Osteoblast (primary cell): ENCODE measurements at regions not wholly inside any gene's neighbourhood (a gene's known extent, or its start where the extent isn't known, plus 50 kb on each side); places are given as distances from the start of the nearest gene placed in this dataset.

ENCODE experiments used
- DNase-seq: peaks from one replicate; pipeline ENCODE4 v3.0.0; 2011; ENCODE audit warnings: low spot score, mixed read lengths; ENCODE audit not compliant: insufficient read length; ENCODE audit errors: missing footprints
- H2AFZ ChIP-seq: 2 replicates; pipeline ENCODE4 v1.6.0; 2011; ENCODE audit warnings: mild to moderate bottlenecking, low read length
- H3K27ac ChIP-seq: 2 replicates; pipeline ENCODE4 v1.5.1; 2011; ENCODE audit warnings: mild to moderate bottlenecking, low read depth, low read length, moderate library complexity
- H3K27me3 ChIP-seq: 2 replicates; pipeline ENCODE4 v1.6.0; 2012; ENCODE audit warnings: mild to moderate bottlenecking, control low read depth, inconsistent platforms, low read length, moderate library complexity; ENCODE audit not compliant: insufficient read depth
- H3K36me3 ChIP-seq: 2 replicates; pipeline ENCODE4 v1.5.1; 2011; ENCODE audit warnings: mild to moderate bottlenecking, low read length, control low read depth, moderate library complexity; ENCODE audit not compliant: insufficient read depth
- H3K4me1 ChIP-seq: 2 replicates; pipeline ENCODE4 v1.5.1; 2011; ENCODE audit warnings: mild to moderate bottlenecking, low read length, control low read depth, moderate library complexity; ENCODE audit not compliant: insufficient read depth
- H3K4me2 ChIP-seq: 2 replicates; pipeline ENCODE4 v1.6.0; 2011; ENCODE audit warnings: mild to moderate bottlenecking, low read length; ENCODE audit not compliant: insufficient read depth
- H3K4me3 ChIP-seq: fragments of 200-600 bp; sonication (generic); 3 replicates; pipeline ENCODE4 v1.5.1; 2012; ENCODE audit warnings: mild to moderate bottlenecking, low read length, inconsistent platforms; ENCODE audit not compliant: insufficient read depth
- H3K79me2 ChIP-seq: 2 replicates; pipeline ENCODE4 v1.6.0; 2012; ENCODE audit warnings: mild to moderate bottlenecking, low read length, control low read depth, inconsistent platforms; ENCODE audit not compliant: insufficient read depth
- H3K9me3 ChIP-seq: 2 replicates; pipeline ENCODE4 v1.5.1; 2011; ENCODE audit warnings: low read depth, low read length, control low read depth
- H4K20me1 ChIP-seq: 2 replicates; pipeline ENCODE4 v1.6.0; 2012; ENCODE audit warnings: mild to moderate bottlenecking, low read length, control low read depth; ENCODE audit not compliant: insufficient read depth
- CTCF ChIP-seq: IDR thresholded peaks from 2 replicates; pipeline ENCODE4 v1.5.1; 2011; ENCODE audit warnings: mild to moderate bottlenecking, low read depth, low read length, moderate library complexity; ENCODE audit errors: extremely low read depth

GRCh38 chr12:17079251-17079909 is 473.4 kb upstream of the LMO3 start:
- Histone ChIP-seq H3K27me3 (no peaks in the 10 kb centered on the region), H3K4me2 (no peak overlapping the region), H3K79me2 (no peaks in the 10 kb centered on the region), H3K4me3 (no peak overlapping the region), H3K36me3 (no peaks in the 10 kb centered on the region), H3K9me3 (no peaks in the 10 kb centered on the region), H2AFZ (no peak overlapping the region), H3K27ac (no peak overlapping the region), H4K20me1 (no peaks in the 10 kb centered on the region), H3K4me1 (no peaks in the 10 kb centered on the region)
- no peak for TF ChIP-seq CTCF
- DNase-seq = no peak

DNA sequence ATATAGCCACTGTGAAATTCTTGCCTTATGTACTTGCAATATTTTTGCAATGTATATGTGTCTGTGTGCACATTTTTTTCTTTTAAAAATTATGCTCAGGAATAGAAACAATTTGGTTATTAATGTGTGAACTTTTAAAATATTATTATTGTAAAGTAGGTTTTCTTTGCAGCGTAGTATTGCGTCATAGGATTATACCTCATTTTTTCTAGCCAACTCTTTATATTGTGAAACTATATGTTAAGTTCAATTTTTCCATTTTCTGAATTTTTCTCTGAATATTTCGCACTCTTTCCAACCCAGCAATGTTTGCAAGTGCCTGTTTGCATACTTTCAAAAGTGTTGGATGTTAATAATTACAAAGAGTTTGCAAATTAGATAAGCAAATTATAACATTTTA is 471.6 kb upstream of the LMO3 start:
- H3K4me3 ChIP-seq = no peak overlapping the region
- no peaks in the 10 kb centered on the region for H3K27me3 ChIP-seq
- no peak overlapping the region for H3K4me2 ChIP-seq
- H3K36me3 ChIP-seq = no peaks in the 10 kb centered on the region
- H4K20me1 ChIP-seq = no peaks in the 10 kb centered on the region
- H3K79me2 ChIP-seq = no peaks in the 10 kb centered on the region
- H3K27ac ChIP-seq = no peak overlapping the region
- no peak overlapping the region for H2AFZ ChIP-seq
- no peak for DNase-seq
- TF ChIP-seq CTCF = no peak
- no peaks in the 10 kb centered on the region for H3K4me1 ChIP-seq
- H3K9me3 ChIP-seq = no peaks in the 10 kb centered on the region

DNA sequence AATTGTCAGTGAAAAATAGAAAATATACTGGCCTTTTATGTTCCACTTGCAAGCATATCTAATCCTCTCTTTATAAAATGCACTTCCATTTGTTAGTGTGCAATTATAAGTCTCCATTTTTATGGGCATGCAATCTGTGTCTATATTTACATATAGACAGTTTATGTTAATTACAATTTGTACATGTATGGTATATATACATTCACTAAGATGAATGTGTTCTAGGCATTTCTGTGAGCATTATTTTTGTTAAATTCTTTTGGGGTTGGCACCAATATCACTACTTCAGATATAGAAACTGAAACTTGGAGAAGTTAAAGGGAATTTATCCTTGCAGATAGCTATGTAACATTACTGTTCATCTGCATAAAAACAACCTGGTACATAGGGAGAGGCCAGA is 470.8 kb upstream of the LMO3 start:
- TF ChIP-seq CTCF = no peak
- Histone ChIP-seq H3K4me3 (no peak overlapping the region), H4K20me1 (no peaks in the 10 kb centered on the region), H3K36me3 (no peaks in the 10 kb centered on the region), H3K4me2 (no peak overlapping the region), H3K79me2 (no peaks in the 10 kb centered on the region), H3K27ac (no peak overlapping the region), H3K27me3 (no peaks in the 10 kb centered on the region), H3K9me3 (no peaks in the 10 kb centered on the region), H2AFZ (no peak overlapping the region), H3K4me1 (no peaks in the 10 kb centered on the region)
- DNase-seq = no peak

DNA sequence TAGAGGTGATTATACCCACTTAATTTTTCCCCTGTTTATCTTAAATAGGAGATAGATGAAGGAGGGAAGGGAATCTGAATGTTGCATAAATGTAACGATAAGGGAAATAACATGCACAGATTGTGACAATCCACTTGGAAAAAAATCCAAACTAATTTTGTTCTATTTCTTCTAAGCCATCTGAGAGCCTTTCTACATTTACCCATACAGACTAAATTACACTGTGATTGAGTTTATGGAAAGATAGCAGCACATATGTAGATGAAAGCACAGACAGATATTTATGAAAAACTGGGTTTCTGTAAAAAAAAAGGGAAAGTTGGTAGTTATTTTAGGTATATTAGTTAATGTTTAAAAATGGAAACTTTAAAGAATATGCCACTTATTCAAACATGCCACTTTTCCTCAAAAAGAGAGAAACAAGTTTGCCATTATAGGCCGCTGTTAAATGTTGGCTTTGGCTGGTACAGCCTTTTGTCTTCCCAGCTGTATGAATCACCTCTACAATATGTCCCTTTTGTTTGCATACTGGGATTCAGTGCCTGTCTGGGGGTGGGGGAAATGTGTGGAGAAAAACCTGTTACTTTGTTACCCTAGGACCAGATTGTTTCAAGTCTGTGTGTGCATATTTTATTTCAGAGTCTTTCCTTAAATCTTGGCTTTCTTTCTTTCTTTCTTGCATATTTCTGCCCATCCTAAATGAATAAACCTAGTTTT is 470.2 kb upstream of the LMO3 start:
- no peak for TF ChIP-seq CTCF
- Histone ChIP-seq H3K9me3 (no peaks in the 10 kb centered on the region), H3K79me2 (no peaks in the 10 kb centered on the region), H3K4me2 (no peak overlapping the region), H3K4me1 (no peaks in the 10 kb centered on the region), H3K27ac (no peak overlapping the region), H3K4me3 (no peak overlapping the region), H4K20me1 (no peaks in the 10 kb centered on the region), H2AFZ (no peak overlapping the region), H3K27me3 (no peaks in the 10 kb centered on the region), H3K36me3 (no peaks in the 10 kb centered on the region)
- no peak for DNase-seq
